HT-29 (cell line): ENCODE measurements at regions not wholly inside any gene's neighbourhood (a gene's known extent, or its start where the extent isn't known, plus 50 kb on each side); places are given as distances from the start of the nearest gene placed in this dataset.

ENCODE experiments used
- DNase-seq: peaks from one replicate; pipeline ENCODE4 v3.0.0-alpha.2; 2015; ENCODE audit warnings: low spot score

- no peak for DNase-seq
Measured at GRCh38 chr16:66144641-66145040, 221.8 kb upstream of the CDH5 start.

- no peak for DNase-seq
Measured at GRCh38 chr16:66143415-66143814, 223.1 kb upstream of the CDH5 start.

- no peak for DNase-seq
Measured at GRCh38 chr16:66141885-66142284, 224.6 kb upstream of the CDH5 start.

GRCh38 chr16:66137853-66138252 lies 228.6 kb upstream of the CDH5 start:
- DNase-seq = no peak

GRCh38 chr16:66136841-66137240 lies 229.7 kb upstream of the CDH5 start:
- DNase-seq = no peak

GRCh38 chr16:66135838-66136237 lies 230.7 kb upstream of the CDH5 start:
- DNase-seq = no peak

GRCh38 chr16:66135421-66135831 lies 231.1 kb upstream of the CDH5 start:
- DNase-seq = no peak

GRCh38 chr16:66134875-66135274 lies 231.6 kb upstream of the CDH5 start:
- DNase-seq = no peak

GRCh38 chr16:66133643-66134338 lies 232.7 kb upstream of the CDH5 start:
- DNase-seq = no peak

GRCh38 chr16:66131895-66132294 lies 234.6 kb upstream of the CDH5 start:
- no peak for DNase-seq

GRCh38 chr16:66131156-66131807 lies 235.2 kb upstream of the CDH5 start:
- no peak for DNase-seq

- no peak for DNase-seq
Measured at GRCh38 chr16:66130296-66130905, 236.1 kb upstream of the CDH5 start.

GRCh38 chr16:66129196-66129595 lies 237.3 kb upstream of the CDH5 start:
- DNase-seq = no peak

GRCh38 chr16:66128371-66128770 lies 238.1 kb upstream of the CDH5 start:
- no peak for DNase-seq

- no peak for DNase-seq
Measured at GRCh38 chr16:66127459-66128370, 238.8 kb upstream of the CDH5 start.

GRCh38 chr16:66121466-66121865 lies 245.0 kb upstream of the CDH5 start:
- DNase-seq = no peak

GRCh38 chr16:66120656-66121055 lies 245.8 kb upstream of the CDH5 start:
- DNase-seq = no peak

- no peak for DNase-seq
Measured at GRCh38 chr16:66116163-66117002, 250.1 kb upstream of the CDH5 start.

- DNase-seq = peak; percentile 5
Measured at GRCh38 chr16:66115373-66115772, 251.1 kb upstream of the CDH5 start.

- no peak for DNase-seq
Measured at GRCh38 chr16:66113223-66113622, 253.3 kb upstream of the CDH5 start.

- no peak for DNase-seq
Measured at GRCh38 chr16:66109677-66110076, 256.8 kb upstream of the CDH5 start.
